22Rv1 (cell line): ENCODE measurements at regions not wholly inside any gene's neighbourhood (a gene's known extent, or its start where the extent isn't known, plus 50 kb on each side); places are given as distances from the start of the nearest gene placed in this dataset.

Source experiments
- ZFX ChIP-seq: fragments of 450-650 bp; IDR thresholded peaks from 2 replicates; pipeline ENCODE4 v1.6.1; 2017; ENCODE audit warnings: antibody characterized with exemption, borderline replicate concordance
- TF ChIP-seq, protein P1 (sequence below): fragments of 450-650 bp; IDR thresholded peaks from 2 replicates; pipeline ENCODE4 v1.5.1; 2017; ENCODE audit warnings: mild to moderate bottlenecking

DNA sequence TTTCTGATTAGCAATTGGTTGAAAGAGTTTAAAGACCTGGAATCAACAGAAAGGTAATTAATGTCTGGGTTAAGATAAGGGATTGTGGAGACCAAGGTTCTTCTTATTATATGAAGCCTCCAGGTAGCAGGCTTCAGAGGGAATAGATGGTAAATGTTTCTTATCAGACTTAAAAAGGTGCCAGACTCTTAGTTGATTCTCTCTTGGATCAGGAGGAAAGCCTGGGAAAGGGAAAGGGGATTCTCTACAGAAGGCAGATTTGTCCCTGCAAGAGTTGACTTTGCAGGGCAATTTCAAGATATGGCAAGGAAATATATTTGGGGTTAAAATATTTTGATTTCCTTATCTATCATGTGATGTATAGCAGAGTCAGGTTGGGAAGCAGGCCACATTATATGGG is 153.1 kb upstream of the ARL4C start:
- TF ChIP-seq, protein P1, sequence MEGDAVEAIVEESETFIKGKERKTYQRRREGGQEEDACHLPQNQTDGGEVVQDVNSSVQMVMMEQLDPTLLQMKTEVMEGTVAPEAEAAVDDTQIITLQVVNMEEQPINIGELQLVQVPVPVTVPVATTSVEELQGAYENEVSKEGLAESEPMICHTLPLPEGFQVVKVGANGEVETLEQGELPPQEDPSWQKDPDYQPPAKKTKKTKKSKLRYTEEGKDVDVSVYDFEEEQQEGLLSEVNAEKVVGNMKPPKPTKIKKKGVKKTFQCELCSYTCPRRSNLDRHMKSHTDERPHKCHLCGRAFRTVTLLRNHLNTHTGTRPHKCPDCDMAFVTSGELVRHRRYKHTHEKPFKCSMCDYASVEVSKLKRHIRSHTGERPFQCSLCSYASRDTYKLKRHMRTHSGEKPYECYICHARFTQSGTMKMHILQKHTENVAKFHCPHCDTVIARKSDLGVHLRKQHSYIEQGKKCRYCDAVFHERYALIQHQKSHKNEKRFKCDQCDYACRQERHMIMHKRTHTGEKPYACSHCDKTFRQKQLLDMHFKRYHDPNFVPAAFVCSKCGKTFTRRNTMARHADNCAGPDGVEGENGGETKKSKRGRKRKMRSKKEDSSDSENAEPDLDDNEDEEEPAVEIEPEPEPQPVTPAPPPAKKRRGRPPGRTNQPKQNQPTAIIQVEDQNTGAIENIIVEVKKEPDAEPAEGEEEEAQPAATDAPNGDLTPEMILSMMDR = no peak
- no peak for TF ChIP-seq ZFX
